Activated B cell treated with CpG ODN at 0.5 μM for 24 hours (primary cell): ENCODE measurements at regions not wholly inside any gene's neighbourhood (a gene's known extent, or its start where the extent isn't known, plus 50 kb on each side); places are given as distances from the start of the nearest gene placed in this dataset.

Experiments used
- ATAC-seq: fragments of 200-7000 bp; cut with Tn5 transposase; one replicate; pipeline ENCODE4 v1.10.0; 2021; ENCODE audit warnings: low read depth, mild to moderate bottlenecking, moderate library complexity
- CTCF ChIA-PET: fragments of 350-600 bp; sonication (Branson Sonifier 250); formaldehyde crosslinking; loops from one replicate; lab custom pipeline; 2021; ENCODE audit warnings: antibody characterized with exemption; lab: Charles Lee
- POLR2A ChIA-PET: fragments of 350-600 bp; sonication (Branson Sonifier 250); formaldehyde crosslinking; loops from one replicate; lab custom pipeline; 2021; ENCODE audit warnings: antibody characterized with exemption; lab: Charles Lee
- DNase-seq: peaks from one replicate; pipeline ENCODE4 v3.0.0; 2022
- H3K27ac Mint-ChIP-seq: one replicate; pipeline ENCODE4 v1.8.0; 2020; ENCODE audit warnings: mixed read lengths
- H3K27me3 Mint-ChIP-seq: one replicate; pipeline ENCODE4 v1.8.0; 2021; ENCODE audit warnings: mixed read lengths
- H3K36me3 Mint-ChIP-seq: one replicate; pipeline ENCODE4 v1.8.0; 2021; ENCODE audit warnings: low read depth, mixed read lengths
- H3K4me1 Mint-ChIP-seq: one replicate; pipeline ENCODE4 v1.8.0; 2021; ENCODE audit warnings: mixed read lengths
- H3K4me3 Mint-ChIP-seq: one replicate; pipeline ENCODE4 v1.8.0; 2020; ENCODE audit warnings: mild to moderate bottlenecking, mixed read lengths
- H3K9me3 Mint-ChIP-seq: one replicate; pipeline ENCODE4 v1.8.0; 2020; ENCODE audit warnings: mixed read lengths
- intact Hi-C: fragments of 100-400 bp; cut with micrococcal nuclease; formaldehyde crosslinking; loops from one replicate; pipeline ENCODE4 v1.15.1; 2024
- TF ChIP-seq, protein P1 (sequence below): fragments of 200-600 bp; IDR thresholded peaks from one replicate; pipeline ENCODE4 v1.8.0; 2022; ENCODE audit warnings: antibody characterized with exemption, mild to moderate bottlenecking

DNA sequence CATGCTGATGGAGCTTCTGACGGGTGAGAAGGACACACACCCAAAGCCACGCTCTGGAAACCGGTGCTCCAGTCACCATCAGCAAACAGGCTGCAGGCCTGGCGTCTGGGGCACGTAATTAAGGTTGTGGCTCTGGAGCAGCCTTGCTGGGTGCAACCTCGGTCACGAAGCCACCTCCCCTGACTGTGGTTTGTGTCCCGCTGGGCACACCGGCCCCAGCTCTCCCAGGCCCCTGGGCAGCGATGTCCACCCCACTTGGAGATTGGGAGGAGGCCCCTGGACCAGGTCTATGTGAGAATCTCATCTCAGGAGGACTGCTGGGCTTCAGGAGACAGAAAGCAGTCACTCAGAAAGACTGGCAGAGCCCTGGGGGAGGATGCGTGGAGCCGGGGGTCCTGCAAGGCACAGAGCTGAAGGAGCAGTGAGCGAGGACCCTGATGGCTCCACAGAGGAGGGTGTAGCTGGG lies 631.6 kb downstream of the BRD1 start:
- no peaks in the 10 kb centered on the region for H3K9me3 Mint-ChIP-seq
- TF ChIP-seq, protein P1, sequence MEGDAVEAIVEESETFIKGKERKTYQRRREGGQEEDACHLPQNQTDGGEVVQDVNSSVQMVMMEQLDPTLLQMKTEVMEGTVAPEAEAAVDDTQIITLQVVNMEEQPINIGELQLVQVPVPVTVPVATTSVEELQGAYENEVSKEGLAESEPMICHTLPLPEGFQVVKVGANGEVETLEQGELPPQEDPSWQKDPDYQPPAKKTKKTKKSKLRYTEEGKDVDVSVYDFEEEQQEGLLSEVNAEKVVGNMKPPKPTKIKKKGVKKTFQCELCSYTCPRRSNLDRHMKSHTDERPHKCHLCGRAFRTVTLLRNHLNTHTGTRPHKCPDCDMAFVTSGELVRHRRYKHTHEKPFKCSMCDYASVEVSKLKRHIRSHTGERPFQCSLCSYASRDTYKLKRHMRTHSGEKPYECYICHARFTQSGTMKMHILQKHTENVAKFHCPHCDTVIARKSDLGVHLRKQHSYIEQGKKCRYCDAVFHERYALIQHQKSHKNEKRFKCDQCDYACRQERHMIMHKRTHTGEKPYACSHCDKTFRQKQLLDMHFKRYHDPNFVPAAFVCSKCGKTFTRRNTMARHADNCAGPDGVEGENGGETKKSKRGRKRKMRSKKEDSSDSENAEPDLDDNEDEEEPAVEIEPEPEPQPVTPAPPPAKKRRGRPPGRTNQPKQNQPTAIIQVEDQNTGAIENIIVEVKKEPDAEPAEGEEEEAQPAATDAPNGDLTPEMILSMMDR = no peak
- H3K4me3 Mint-ChIP-seq = no peak overlapping the region
- ATAC-seq (no peak), DNase-seq (no peak)
- intact Hi-C loops = no loop called here
- ChIA-PET CTCF (no interaction called here), POLR2A (no interaction called here)
- no peaks in the 10 kb centered on the region for H3K4me1 Mint-ChIP-seq
- no peaks in the 10 kb centered on the region for H3K27me3 Mint-ChIP-seq
- H3K36me3 Mint-ChIP-seq = no peaks in the 10 kb centered on the region
- H3K27ac Mint-ChIP-seq = no peak overlapping the region

GRCh38 chr22:49195636-49196035 lies 632.0 kb downstream of the BRD1 start:
- Mint-ChIP-seq H3K27ac (no peak overlapping the region), H3K27me3 (no peaks in the 10 kb centered on the region), H3K4me1 (no peaks in the 10 kb centered on the region), H3K36me3 (no peaks in the 10 kb centered on the region), H3K4me3 (no peak overlapping the region), H3K9me3 (no peaks in the 10 kb centered on the region)
- TF ChIP-seq, protein P1 = no peak
- CTCF ChIA-PET = no interaction called here
- intact Hi-C loops = no loop called here
- POLR2A ChIA-PET = no interaction called here
- DNase-seq (no peak), ATAC-seq (no peak)

DNA sequence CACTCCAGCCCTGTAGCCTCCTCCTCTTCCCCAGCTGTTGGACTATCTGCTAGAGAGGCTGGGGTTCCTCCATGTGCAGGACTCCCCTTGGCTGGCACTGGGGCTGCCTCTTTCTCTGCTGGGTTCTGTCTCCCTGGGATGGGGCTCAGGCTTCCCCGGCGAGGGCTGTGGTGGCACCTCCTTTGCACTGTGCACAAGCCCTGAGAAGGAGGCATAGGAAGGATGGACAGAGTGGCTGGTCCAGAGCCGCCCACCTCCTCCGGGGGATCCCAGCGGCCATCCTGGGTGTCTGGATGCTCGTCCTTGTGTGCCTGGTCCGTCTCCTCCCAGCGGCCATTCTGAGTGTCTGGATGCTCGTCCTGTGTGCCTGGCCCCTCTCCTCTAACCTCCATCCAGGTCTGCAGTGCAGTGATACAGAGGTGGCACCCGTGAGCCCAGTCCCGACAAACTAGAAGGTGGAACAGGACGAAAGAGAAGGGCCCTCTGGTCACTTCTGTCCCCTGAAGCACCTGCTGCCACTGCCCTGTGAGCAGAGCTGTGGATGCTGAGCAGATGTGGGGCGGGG lies 633.7 kb downstream of the BRD1 start:
- CTCF ChIA-PET = no interaction called here
- DNase-seq (no peak), ATAC-seq (no peak)
- TF ChIP-seq, protein P1 = no peak
- Mint-ChIP-seq H3K4me3 (no peak overlapping the region), H3K9me3 (no peaks in the 10 kb centered on the region), H3K36me3 (no peaks in the 10 kb centered on the region), H3K4me1 (no peaks in the 10 kb centered on the region), H3K27me3 (no peaks in the 10 kb centered on the region), H3K27ac (no peak overlapping the region)
- POLR2A ChIA-PET = no interaction called here
- intact Hi-C loops = no loop called here

DNA sequence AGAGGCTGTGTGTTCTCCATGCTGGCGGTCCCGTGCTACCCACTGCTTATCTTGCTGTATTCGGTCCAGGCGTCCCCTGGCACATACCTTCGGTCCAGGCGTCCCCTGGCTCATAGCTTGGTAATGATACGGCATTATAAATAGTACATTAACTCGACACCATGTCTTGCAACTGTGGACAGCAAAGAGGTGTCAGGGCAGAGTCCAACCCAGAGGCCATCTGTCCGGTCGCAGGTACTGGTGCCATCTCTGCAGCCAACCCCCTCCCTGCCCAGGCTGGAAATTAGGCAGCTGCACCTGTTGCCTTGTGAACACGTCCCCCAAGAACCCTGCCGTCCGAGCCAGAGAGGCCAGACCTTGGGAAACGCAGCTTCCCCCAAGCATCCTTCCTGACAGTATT lies 634.3 kb downstream of the BRD1 start:
- Mint-ChIP-seq H3K4me1 (no peaks in the 10 kb centered on the region), H3K27me3 (no peaks in the 10 kb centered on the region), H3K27ac (no peak overlapping the region), H3K4me3 (no peak overlapping the region), H3K36me3 (no peaks in the 10 kb centered on the region), H3K9me3 (no peaks in the 10 kb centered on the region)
- DNase-seq (no peak), ATAC-seq (no peak)
- intact Hi-C loops = no loop called here
- ChIA-PET CTCF (no interaction called here), POLR2A (no interaction called here)
- TF ChIP-seq, protein P1 = no peak

DNA sequence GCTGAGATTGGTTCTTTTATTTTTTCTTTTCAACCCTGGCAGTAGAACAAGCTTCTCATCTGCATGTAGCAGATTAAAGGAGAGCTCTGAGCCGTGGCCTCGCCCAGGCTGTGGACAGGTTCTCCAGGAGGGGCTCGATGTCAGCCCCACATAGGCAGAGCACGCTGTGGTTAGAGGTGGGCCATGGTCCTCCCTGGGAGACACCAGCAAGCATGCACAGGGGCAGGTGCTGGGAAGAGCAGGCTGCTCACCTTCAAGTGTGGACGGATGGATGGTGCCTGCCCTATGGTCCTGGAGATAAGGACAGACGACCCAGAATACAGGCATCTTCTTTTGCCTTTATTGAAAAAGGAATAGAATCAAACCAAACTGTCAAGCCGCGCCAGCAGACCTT lies 634.8 kb downstream of the BRD1 start:
- ChIA-PET CTCF (no interaction called here), POLR2A (no interaction called here)
- TF ChIP-seq, protein P1 = no peak
- DNase-seq (no peak), ATAC-seq (no peak)
- H3K9me3 Mint-ChIP-seq = no peaks in the 10 kb centered on the region
- H3K4me3 Mint-ChIP-seq = no peak overlapping the region
- no peaks in the 10 kb centered on the region for H3K27me3 Mint-ChIP-seq
- H3K27ac Mint-ChIP-seq = no peak overlapping the region
- no peaks in the 10 kb centered on the region for H3K36me3 Mint-ChIP-seq
- intact Hi-C loops = no loop called here
- no peaks in the 10 kb centered on the region for H3K4me1 Mint-ChIP-seq
